Activated T-helper 1 cell treated with anti-CD3 and anti-CD28 coated beads, Interleukin-12 subunit alpha, Interleukin-12 subunit beta, Interleukin-2, Interleukin-4 antibody, amounts not matched to agents 30 ng/mL and 10 ng/mL and 1 ng/mL, durations not matched to agents 14 hours and 24 hours and 36 hours (primary cell): ENCODE measurements at regions not wholly inside any gene's neighbourhood (a gene's known extent, or its start where the extent isn't known, plus 50 kb on each side); places are given as distances from the start of the nearest gene placed in this dataset.

Experiments
- DNase-seq: peaks from one replicate; pipeline ENCODE4 v3.0.0; 2021; ENCODE audit warnings: low spot score
- H3K27ac Mint-ChIP-seq: one replicate; pipeline ENCODE4 v1.8.0; 2021; ENCODE audit warnings: mild to moderate bottlenecking, mixed read lengths
- H3K27me3 Mint-ChIP-seq: one replicate; pipeline ENCODE4 v1.8.0; 2022; ENCODE audit warnings: mild to moderate bottlenecking, moderate library complexity, mixed read lengths; ENCODE audit not compliant: insufficient read depth
- H3K36me3 Mint-ChIP-seq: one replicate; pipeline ENCODE4 v1.8.0; 2021; ENCODE audit warnings: low read depth, mixed read lengths
- H3K4me1 Mint-ChIP-seq: one replicate; pipeline ENCODE4 v1.8.0; 2021; ENCODE audit warnings: low read depth, mixed read lengths
- H3K4me3 Mint-ChIP-seq: one replicate; pipeline ENCODE4 v1.8.0; 2021; ENCODE audit warnings: mild to moderate bottlenecking, moderate library complexity, mixed read lengths
- H3K9me3 Mint-ChIP-seq: one replicate; pipeline ENCODE4 v1.8.0; 2021; ENCODE audit warnings: mixed read lengths
- intact Hi-C: fragments of 100-400 bp; cut with micrococcal nuclease; formaldehyde crosslinking; loops from one replicate; pipeline ENCODE4 v1.15.1; 2024

GRCh38 chr7:49371771-49372170 is 401.7 kb upstream of the VWC2 start:
- intact Hi-C loops = no loop called here
- H3K9me3 Mint-ChIP-seq = peaks cover 4% of the 10 kb centered on the region
- no peaks in the 10 kb centered on the region for H3K4me1 Mint-ChIP-seq
- H3K4me3 Mint-ChIP-seq = no peak overlapping the region
- no peaks in the 10 kb centered on the region for H3K36me3 Mint-ChIP-seq
- DNase-seq = no peak
- H3K27ac Mint-ChIP-seq = no peak overlapping the region
- H3K27me3 Mint-ChIP-seq = no peaks in the 10 kb centered on the region

- intact Hi-C loops = no loop called here
- no peaks in the 10 kb centered on the region for H3K36me3 Mint-ChIP-seq
- H3K4me1 Mint-ChIP-seq = no peaks in the 10 kb centered on the region
- no peak for DNase-seq
- H3K9me3 Mint-ChIP-seq = peaks cover 8% of the 10 kb centered on the region
- no peak overlapping the region for H3K4me3 Mint-ChIP-seq
- no peaks in the 10 kb centered on the region for H3K27me3 Mint-ChIP-seq
- H3K27ac Mint-ChIP-seq = no peak overlapping the region
Observed at GRCh38 chr7:49376817-49377375, 396.5 kb upstream of the VWC2 start.

- H3K4me1 Mint-ChIP-seq = no peaks in the 10 kb centered on the region
- H3K27ac Mint-ChIP-seq = no peak overlapping the region
- H3K36me3 Mint-ChIP-seq = no peaks in the 10 kb centered on the region
- H3K27me3 Mint-ChIP-seq = peaks cover 1% of the 10 kb centered on the region
- intact Hi-C loops = no loop called here
- peaks cover 3% of the 10 kb centered on the region for H3K9me3 Mint-ChIP-seq
- DNase-seq = no peak
- H3K4me3 Mint-ChIP-seq = no peak overlapping the region
Observed at GRCh38 chr7:49386792-49387191, 386.6 kb upstream of the VWC2 start.

- no peaks in the 10 kb centered on the region for H3K36me3 Mint-ChIP-seq
Observed at GRCh38 chr7:49389871-49390479, 383.5 kb upstream of the VWC2 start.

GRCh38 chr7:49396229-49396628 is 377.2 kb upstream of the VWC2 start:
- intact Hi-C loops = no loop called here
- no peak for DNase-seq

More at GRCh38 chr7:49389871-49390479, 383.5 kb upstream of the VWC2 start:
- H3K4me3 Mint-ChIP-seq = no peak overlapping the region
- H3K9me3 Mint-ChIP-seq = peaks cover 3% of the 10 kb centered on the region
- no peak overlapping the region for H3K27ac Mint-ChIP-seq
- no peak for DNase-seq
- no peaks in the 10 kb centered on the region for H3K4me1 Mint-ChIP-seq
- H3K27me3 Mint-ChIP-seq = peaks cover 1% of the 10 kb centered on the region
- intact Hi-C loops = no loop called here

GRCh38 chr7:49397750-49398149 is 375.7 kb upstream of the VWC2 start:
- H3K9me3 Mint-ChIP-seq = no peaks in the 10 kb centered on the region
- intact Hi-C loops = no loop called here
- H3K27ac Mint-ChIP-seq = no peak overlapping the region
- H3K27me3 Mint-ChIP-seq = no peaks in the 10 kb centered on the region
- no peak for DNase-seq
- H3K4me3 Mint-ChIP-seq = no peak overlapping the region
- no peaks in the 10 kb centered on the region for H3K4me1 Mint-ChIP-seq
- H3K36me3 Mint-ChIP-seq = no peaks in the 10 kb centered on the region

More at GRCh38 chr7:49396229-49396628, 377.2 kb upstream of the VWC2 start:
- H3K4me1 Mint-ChIP-seq = no peaks in the 10 kb centered on the region
- no peaks in the 10 kb centered on the region for H3K9me3 Mint-ChIP-seq
- H3K27ac Mint-ChIP-seq = no peak overlapping the region
- no peak overlapping the region for H3K4me3 Mint-ChIP-seq
- no peaks in the 10 kb centered on the region for H3K36me3 Mint-ChIP-seq
- no peaks in the 10 kb centered on the region for H3K27me3 Mint-ChIP-seq

GRCh38 chr7:49398236-49398635 is 375.2 kb upstream of the VWC2 start:
- Mint-ChIP-seq H3K27ac (no peak overlapping the region), H3K9me3 (no peaks in the 10 kb centered on the region), H3K36me3 (no peaks in the 10 kb centered on the region), H3K27me3 (no peaks in the 10 kb centered on the region), H3K4me3 (no peak overlapping the region), H3K4me1 (no peaks in the 10 kb centered on the region)
- DNase-seq = no peak
- intact Hi-C loops = no loop called here

GRCh38 chr7:49398746-49399145 is 374.7 kb upstream of the VWC2 start:
- Mint-ChIP-seq H3K36me3 (no peaks in the 10 kb centered on the region), H3K4me1 (no peaks in the 10 kb centered on the region), H3K27ac (no peak overlapping the region), H3K27me3 (no peaks in the 10 kb centered on the region), H3K9me3 (no peaks in the 10 kb centered on the region), H3K4me3 (no peak overlapping the region)
- DNase-seq = no peak
- intact Hi-C loops = no loop called here

- Mint-ChIP-seq H3K4me1 (no peaks in the 10 kb centered on the region), H3K27me3 (no peaks in the 10 kb centered on the region), H3K4me3 (no peak overlapping the region), H3K27ac (no peak overlapping the region), H3K36me3 (no peaks in the 10 kb centered on the region), H3K9me3 (no peaks in the 10 kb centered on the region)
- intact Hi-C loops = no loop called here
- DNase-seq = no peak
Observed at GRCh38 chr7:49400891-49401550, 372.4 kb upstream of the VWC2 start.

- no peaks in the 10 kb centered on the region for H3K9me3 Mint-ChIP-seq
- no peak overlapping the region for H3K27ac Mint-ChIP-seq
- no peaks in the 10 kb centered on the region for H3K4me1 Mint-ChIP-seq
- H3K27me3 Mint-ChIP-seq = no peaks in the 10 kb centered on the region
- no peak overlapping the region for H3K4me3 Mint-ChIP-seq
- intact Hi-C loops = no loop called here
- no peak for DNase-seq
- no peaks in the 10 kb centered on the region for H3K36me3 Mint-ChIP-seq
Observed at GRCh38 chr7:49403844-49404243, 369.6 kb upstream of the VWC2 start.

GRCh38 chr7:49407205-49407604 is 366.2 kb upstream of the VWC2 start:
- DNase-seq = no peak
- Mint-ChIP-seq H3K27me3 (no peaks in the 10 kb centered on the region), H3K9me3 (no peaks in the 10 kb centered on the region), H3K27ac (no peak overlapping the region), H3K4me3 (no peak overlapping the region), H3K4me1 (no peaks in the 10 kb centered on the region), H3K36me3 (no peaks in the 10 kb centered on the region)
- intact Hi-C loops = no loop called here

GRCh38 chr7:49417034-49417433 is 356.4 kb upstream of the VWC2 start:
- no peak for DNase-seq
- intact Hi-C loops = no loop called here
- Mint-ChIP-seq H3K27me3 (no peaks in the 10 kb centered on the region), H3K36me3 (no peaks in the 10 kb centered on the region), H3K9me3 (no peaks in the 10 kb centered on the region), H3K4me3 (no peak overlapping the region), H3K4me1 (no peaks in the 10 kb centered on the region), H3K27ac (no peak overlapping the region)

- no peak for DNase-seq
- H3K27me3 Mint-ChIP-seq = no peaks in the 10 kb centered on the region
Observed at GRCh38 chr7:49418963-49419362, 354.5 kb upstream of the VWC2 start.

More at GRCh38 chr7:49418963-49419362, 354.5 kb upstream of the VWC2 start:
- Mint-ChIP-seq H3K27ac (no peak overlapping the region), H3K4me3 (no peak overlapping the region), H3K4me1 (no peaks in the 10 kb centered on the region), H3K9me3 (no peaks in the 10 kb centered on the region), H3K36me3 (no peaks in the 10 kb centered on the region)
- intact Hi-C loops = no loop called here
